NCI-H146 (cell line): ENCODE measurements at regions not wholly inside any gene's neighbourhood (a gene's known extent, or its start where the extent isn't known, plus 50 kb on each side); places are given as distances from the start of the nearest gene placed in this dataset.
"Not testable (repeated sequence)": the region's sequence is repeated elsewhere in the genome, so short reads cannot be mapped to it uniquely, and the experiment has no call there.

Experiments used
- DNase-seq: peaks from one replicate; lab custom pipeline; 2025; lab: John Stamatoyannopoulos, UW

- no peak for DNase-seq
These were observed 88.2 kb upstream of the CCDC71L start for GRCh38 chr7:106749165-106749564.

- no peak for DNase-seq
These were observed 89.8 kb upstream of the CCDC71L start for GRCh38 chr7:106750773-106751172.

GRCh38 chr7:106752367-106752766 lies 91.4 kb upstream of the CCDC71L start:
- DNase-seq, result no peak

GRCh38 chr7:106755024-106755423 lies 94.1 kb upstream of the CCDC71L start:
- not testable (repeated sequence) for DNase-seq

GRCh38 chr7:106755641-106756040 lies 94.7 kb upstream of the CCDC71L start:
- no peak for DNase-seq

- no peak for DNase-seq
These were observed 95.1 kb upstream of the CCDC71L start for GRCh38 chr7:106756071-106756470.

GRCh38 chr7:106756884-106757283 lies 95.9 kb upstream of the CCDC71L start:
- DNase-seq, result no peak

GRCh38 chr7:106757846-106758245 lies 96.9 kb upstream of the CCDC71L start:
- DNase-seq, result no peak

- DNase-seq, result not testable (repeated sequence)
These were observed 101.9 kb upstream of the CCDC71L start for GRCh38 chr7:106762845-106763244.

- no peak for DNase-seq
These were observed 101.4 kb upstream of the PIK3CG start for GRCh38 chr7:106763717-106764116.

- DNase-seq, result no peak
These were observed 99.2 kb upstream of the PIK3CG start for GRCh38 chr7:106765727-106766355.

- DNase-seq, result no peak
These were observed 98.5 kb upstream of the PIK3CG start for GRCh38 chr7:106766551-106766950.

GRCh38 chr7:106767078-106767477 lies 98.0 kb upstream of the PIK3CG start:
- no peak for DNase-seq

- DNase-seq, result no peak
These were observed 97.4 kb upstream of the PIK3CG start for GRCh38 chr7:106767498-106768323.

GRCh38 chr7:106768324-106768751 lies 96.7 kb upstream of the PIK3CG start:
- no peak for DNase-seq

GRCh38 chr7:106770191-106770590 lies 94.9 kb upstream of the PIK3CG start:
- DNase-seq, result no peak

GRCh38 chr7:106772655-106773108 lies 92.4 kb upstream of the PIK3CG start:
- DNase-seq, result no peak

GRCh38 chr7:106773228-106773627 lies 91.9 kb upstream of the PIK3CG start:
- DNase-seq, result no peak

- no peak for DNase-seq
These were observed 91.4 kb upstream of the PIK3CG start for GRCh38 chr7:106773721-106774120.

- no peak for DNase-seq
These were observed 90.8 kb upstream of the PIK3CG start for GRCh38 chr7:106774213-106774767.

GRCh38 chr7:106774768-106775551 lies 90.1 kb upstream of the PIK3CG start:
- DNase-seq, result peak; percentile 75

GRCh38 chr7:106775552-106775936 lies 89.5 kb upstream of the PIK3CG start:
- DNase-seq, result no peak
